Trophoblast cell (in vitro differentiated cells and primary cell): ENCODE measurements at regions not wholly inside any gene's neighbourhood (a gene's known extent, or its start where the extent isn't known, plus 50 kb on each side); places are given as distances from the start of the nearest gene placed in this dataset.

Experiments
- DNase-seq, 2 donors: peaks; one replicate each; pipeline ENCODE4 v3.0.0-alpha.2; 2016
- H2AFZ ChIP-seq: 2 replicates; pipeline ENCODE4 v1.6.1; 2013; ENCODE audit warnings: low read length, moderate library complexity, mild to moderate bottlenecking; ENCODE audit not compliant: insufficient read depth, poor library complexity
- H2AK5ac ChIP-seq: 2 replicates; pipeline ENCODE4 v1.6.1; 2013; ENCODE audit warnings: mild to moderate bottlenecking, low read length
- H2BK120ac ChIP-seq: 2 replicates; pipeline ENCODE4 v1.6.1; 2013; ENCODE audit warnings: low read length, mild to moderate bottlenecking, moderate library complexity; ENCODE audit not compliant: insufficient read depth, poor library complexity
- H2BK12ac ChIP-seq: 2 replicates; pipeline ENCODE4 v1.6.1; 2013; ENCODE audit warnings: mild to moderate bottlenecking, low read length, moderate library complexity
- H2BK5ac ChIP-seq: 2 replicates; pipeline ENCODE4 v1.6.1; 2013; ENCODE audit warnings: low read length, low read depth, moderate library complexity, mild to moderate bottlenecking; ENCODE audit not compliant: poor library complexity
- H3K14ac ChIP-seq: 2 replicates; pipeline ENCODE4 v1.6.1; 2013; ENCODE audit warnings: mild to moderate bottlenecking, low read length
- H3K18ac ChIP-seq: 2 replicates; pipeline ENCODE4 v1.6.1; 2013; ENCODE audit warnings: mild to moderate bottlenecking, low read length
- H3K23ac ChIP-seq: 2 replicates; pipeline ENCODE4 v1.6.1; 2013; ENCODE audit warnings: low read length
- H3K27ac ChIP-seq: 2 replicates; pipeline ENCODE4 v1.5.1; 2013; ENCODE audit warnings: low read depth, mild to moderate bottlenecking, inconsistent platforms, low read length, moderate library complexity
- H3K27me3 ChIP-seq: 2 replicates; pipeline ENCODE4 v1.6.1; 2013; ENCODE audit warnings: inconsistent platforms, mild to moderate bottlenecking, low read length, moderate library complexity; ENCODE audit not compliant: insufficient read depth
- H3K36me3 ChIP-seq, 2 experiments: 1 replicate in 1 of 2; 2 replicates in 1 of 2; pipeline ENCODE4 v1.6.1; 2013; ENCODE audit warnings: low read length in 2 of 2, mild to moderate bottlenecking in 2 of 2, moderate library complexity in 1 of 2; ENCODE audit not compliant: insufficient read depth in 2 of 2, control insufficient read depth in 1 of 2
- H3K4ac ChIP-seq: 2 replicates; pipeline ENCODE4 v1.6.1; 2013; ENCODE audit warnings: low read depth, mild to moderate bottlenecking, low read length, moderate library complexity
- H3K4me1 ChIP-seq, 2 experiments: 1 replicate in 1 of 2; 2 replicates in 1 of 2; pipeline ENCODE4 v1.6.1; 2013; ENCODE audit warnings: low read length in 2 of 2, mild to moderate bottlenecking in 2 of 2, moderate library complexity in 1 of 2; ENCODE audit not compliant: insufficient read depth in 2 of 2, control insufficient read depth in 1 of 2
- H3K4me2 ChIP-seq: 2 replicates; pipeline ENCODE4 v1.6.1; 2013; ENCODE audit warnings: inconsistent platforms, mild to moderate bottlenecking, low read length, moderate library complexity
- H3K4me3 ChIP-seq: 2 replicates; pipeline ENCODE4 v1.5.1; 2013; ENCODE audit warnings: mild to moderate bottlenecking, low read depth, low read length, inconsistent platforms
- H3K79me1 ChIP-seq: one replicate; pipeline ENCODE4 v1.6.1; 2013; ENCODE audit warnings: low read length
- H3K79me2 ChIP-seq: 2 replicates; pipeline ENCODE4 v1.6.1; 2013; ENCODE audit warnings: low read length, mild to moderate bottlenecking; ENCODE audit not compliant: control insufficient read depth, insufficient read depth, poor library complexity
- H3K9ac ChIP-seq: 2 replicates; pipeline ENCODE4 v1.6.1; 2013; ENCODE audit warnings: mild to moderate bottlenecking, low read length
- H3K9me3 ChIP-seq: 2 replicates; pipeline ENCODE4 v1.6.1; 2013; ENCODE audit warnings: low read depth, mild to moderate bottlenecking, control low read depth, inconsistent platforms, low read length; ENCODE audit not compliant: insufficient read depth
- H4K12ac ChIP-seq: 2 replicates; pipeline ENCODE4 v1.6.1; 2013; ENCODE audit warnings: low read depth, mild to moderate bottlenecking, low read length, moderate library complexity
- H4K8ac ChIP-seq: 2 replicates; pipeline ENCODE4 v1.6.1; 2013; ENCODE audit warnings: low read depth, mild to moderate bottlenecking, low read length, moderate library complexity
- H4K91ac ChIP-seq: one replicate; pipeline ENCODE4 v1.6.1; 2013; ENCODE audit warnings: low read depth, mild to moderate bottlenecking, low read length, moderate library complexity
- WGBS: extraction: QIAGEN DNeasy Blood & Tissue Kit; methylation state at CpG from one replicate; pipeline ENCODE4 v1.1.7; 2013; ENCODE audit warnings: missing lambda C conversion rate; ENCODE audit not compliant: insufficient read length, insufficient coverage; ENCODE audit errors: extremely low coverage; 5-methylcytosine and 5-hydroxymethylcytosine counted together

- H3K27ac ChIP-seq, result no peak overlapping the region
- WGBS, result no CpG with 5 or more reads among the region's 2 CpGs
- H3K9me3 ChIP-seq, result peaks cover 6% of the 10 kb centered on the region
- H3K14ac ChIP-seq, result no peak overlapping the region
- no peak overlapping the region for H3K23ac ChIP-seq
- no peak overlapping the region for H4K12ac ChIP-seq
- H2AK5ac ChIP-seq, result no peak overlapping the region
- H3K9ac ChIP-seq, result no peak overlapping the region
- H2BK12ac ChIP-seq, result no peak overlapping the region
- no peaks in the 10 kb centered on the region for H3K79me1 ChIP-seq
- H2AFZ ChIP-seq, result no peak overlapping the region
- no peak overlapping the region for H3K4me3 ChIP-seq
- no peaks in the 10 kb centered on the region for H3K27me3 ChIP-seq
- no peak overlapping the region for H3K4ac ChIP-seq
- H3K4me1 ChIP-seq, result no peaks in the 10 kb centered on the region
- H3K36me3 ChIP-seq, result no peaks in the 10 kb centered on the region
- no peaks in the 10 kb centered on the region for H3K79me2 ChIP-seq
- H3K4me2 ChIP-seq, result no peak overlapping the region
- H2BK120ac ChIP-seq, result no peak overlapping the region
- no peak overlapping the region for H2BK5ac ChIP-seq
- no peak overlapping the region for H4K8ac ChIP-seq
- DNase-seq, result no peak
- H3K18ac ChIP-seq, result no peak overlapping the region
- H4K91ac ChIP-seq, result no peak overlapping the region
These were observed 440.0 kb upstream of the PROK2 start for GRCh38 chr3:72224804-72225509.

GRCh38 chr3:72223628-72224027 lies 438.7 kb upstream of the PROK2 start:
- no peak overlapping the region for H4K91ac ChIP-seq
- no peaks in the 10 kb centered on the region for H3K4me1 ChIP-seq
- no peak overlapping the region for H3K18ac ChIP-seq
- H3K36me3 ChIP-seq, result no peaks in the 10 kb centered on the region
- no peaks in the 10 kb centered on the region for H3K79me1 ChIP-seq
- DNase-seq, result no peak
- H2AFZ ChIP-seq, result no peak overlapping the region
- H3K9me3 ChIP-seq, result peaks cover 6% of the 10 kb centered on the region
- no peak overlapping the region for H2AK5ac ChIP-seq
- H3K4ac ChIP-seq, result no peak overlapping the region
- no peak overlapping the region for H3K4me3 ChIP-seq
- H3K9ac ChIP-seq, result no peak overlapping the region
- no CpG with 5 or more reads among the region's 2 CpGs for WGBS
- no peak overlapping the region for H2BK12ac ChIP-seq
- H2BK5ac ChIP-seq, result no peak overlapping the region
- H3K14ac ChIP-seq, result no peak overlapping the region
- H2BK120ac ChIP-seq, result no peak overlapping the region
- H4K12ac ChIP-seq, result no peak overlapping the region
- H3K23ac ChIP-seq, result no peak overlapping the region
- H3K4me2 ChIP-seq, result no peak overlapping the region
- H4K8ac ChIP-seq, result no peak overlapping the region
- no peak overlapping the region for H3K27ac ChIP-seq
- no peaks in the 10 kb centered on the region for H3K27me3 ChIP-seq
- no peaks in the 10 kb centered on the region for H3K79me2 ChIP-seq

GRCh38 chr3:72223116-72223515 lies 438.2 kb upstream of the PROK2 start:
- DNase-seq, result no peak
- Histone ChIP-seq H3K9ac (no peak overlapping the region), H3K23ac (no peak overlapping the region), H3K18ac (no peak overlapping the region), H3K14ac (no peak overlapping the region), H2AK5ac (no peak overlapping the region), H3K36me3 (no peaks in the 10 kb centered on the region), H4K8ac (no peak overlapping the region), H2AFZ (no peak overlapping the region), H3K79me2 (no peaks in the 10 kb centered on the region), H2BK120ac (no peak overlapping the region), H3K4me3 (no peak overlapping the region), H3K4ac (no peak overlapping the region), H2BK12ac (no peak overlapping the region), H3K79me1 (no peaks in the 10 kb centered on the region), H3K9me3 (peaks cover 4% of the 10 kb centered on the region), H2BK5ac (no peak overlapping the region), H3K4me2 (no peak overlapping the region), H3K4me1 (no peaks in the 10 kb centered on the region), H3K27me3 (no peaks in the 10 kb centered on the region), H3K27ac (no peak overlapping the region), H4K12ac (no peak overlapping the region), H4K91ac (no peak overlapping the region)
- WGBS, result no CpG with 5 or more reads among the region's 2 CpGs

GRCh38 chr3:72222410-72222809 lies 437.5 kb upstream of the PROK2 start:
- Histone ChIP-seq H3K36me3 (no peaks in the 10 kb centered on the region), H2BK12ac (no peak overlapping the region), H2BK120ac (no peak overlapping the region), H3K14ac (no peak overlapping the region), H2BK5ac (no peak overlapping the region), H4K8ac (no peak overlapping the region), H3K23ac (no peak overlapping the region), H3K4me2 (no peak overlapping the region), H4K12ac (no peak overlapping the region), H4K91ac (no peak overlapping the region), H2AFZ (no peak overlapping the region), H3K4me1 (no peaks in the 10 kb centered on the region), H3K27me3 (no peaks in the 10 kb centered on the region), H3K79me1 (no peaks in the 10 kb centered on the region), H2AK5ac (no peak overlapping the region), H3K18ac (no peak overlapping the region), H3K4me3 (no peak overlapping the region), H3K4ac (no peak overlapping the region), H3K9me3 (peaks cover 3% of the 10 kb centered on the region), H3K79me2 (no peaks in the 10 kb centered on the region), H3K9ac (no peak overlapping the region), H3K27ac (no peak overlapping the region)
- WGBS, result no CpG with 5 or more reads among the region's 9 CpGs
- DNase-seq, result no peak
